NCI-H2029 treated with DMSO at 0.1 percent for 48 hours (cell line): ENCODE measurements at regions not wholly inside any gene's neighbourhood (a gene's known extent, or its start where the extent isn't known, plus 50 kb on each side); places are given as distances from the start of the nearest gene placed in this dataset.
"Not testable (repeated sequence)": the region's sequence is repeated elsewhere in the genome, so short reads cannot be mapped to it uniquely, and the experiment has no call there.

Experiments
- DNase-seq: peaks from one replicate; lab custom pipeline; 2025; lab: John Stamatoyannopoulos, UW

GRCh38 chr16:65767125-65767524 is 599.4 kb upstream of the CDH5 start:
- DNase-seq, result no peak

GRCh38 chr16:65763640-65764305 is 602.7 kb upstream of the CDH5 start:
- no peak for DNase-seq

- DNase-seq, result no peak
Measured at GRCh38 chr16:65760874-65761273, 605.6 kb upstream of the CDH5 start.

GRCh38 chr16:65758620-65759019 is 607.9 kb upstream of the CDH5 start:
- DNase-seq, result no peak

GRCh38 chr16:65757064-65757463 is 609.4 kb upstream of the CDH5 start:
- no peak for DNase-seq

GRCh38 chr16:65756163-65756562 is 610.3 kb upstream of the CDH5 start:
- DNase-seq, result no peak

- DNase-seq, result no peak
Measured at GRCh38 chr16:65754820-65755691, 611.4 kb upstream of the CDH5 start.

GRCh38 chr16:65752522-65752844 is 614.0 kb upstream of the CDH5 start:
- no peak for DNase-seq

- DNase-seq, result no peak
Measured at GRCh38 chr16:65751622-65752521, 614.6 kb upstream of the CDH5 start.

GRCh38 chr16:65749506-65749905 is 617.0 kb upstream of the CDH5 start:
- no peak for DNase-seq

- DNase-seq, result no peak
Measured at GRCh38 chr16:65746941-65747340, 619.5 kb upstream of the CDH5 start.

- no peak for DNase-seq
Measured at GRCh38 chr16:65745201-65745708, 621.2 kb upstream of the CDH5 start.

- no peak for DNase-seq
Measured at GRCh38 chr16:65744401-65744800, 622.1 kb upstream of the CDH5 start.

GRCh38 chr16:65743558-65743957 is 621.7 kb upstream of the CDH11 start:
- DNase-seq, result no peak

GRCh38 chr16:65740711-65741110 is 618.8 kb upstream of the CDH11 start:
- no peak for DNase-seq

GRCh38 chr16:65739518-65739917 is 617.7 kb upstream of the CDH11 start:
- DNase-seq, result no peak

- DNase-seq, result no peak
Measured at GRCh38 chr16:65737831-65738230, 616.0 kb upstream of the CDH11 start.

GRCh38 chr16:65735615-65736014 is 613.8 kb upstream of the CDH11 start:
- DNase-seq, result not testable (repeated sequence)

- no peak for DNase-seq
Measured at GRCh38 chr16:65733721-65734120, 611.9 kb upstream of the CDH11 start.

GRCh38 chr16:65731833-65732232 is 610.0 kb upstream of the CDH11 start:
- no peak for DNase-seq

GRCh38 chr16:65728652-65729051 is 606.8 kb upstream of the CDH11 start:
- no peak for DNase-seq

- DNase-seq, result no peak
Measured at GRCh38 chr16:65728167-65728566, 606.3 kb upstream of the CDH11 start.
